ENCODE measurements at regions not wholly inside any gene's neighbourhood (a gene's known extent, or its start where the extent isn't known, plus 50 kb on each side); places are given as distances from the start of the nearest gene placed in this dataset.

DNA sequence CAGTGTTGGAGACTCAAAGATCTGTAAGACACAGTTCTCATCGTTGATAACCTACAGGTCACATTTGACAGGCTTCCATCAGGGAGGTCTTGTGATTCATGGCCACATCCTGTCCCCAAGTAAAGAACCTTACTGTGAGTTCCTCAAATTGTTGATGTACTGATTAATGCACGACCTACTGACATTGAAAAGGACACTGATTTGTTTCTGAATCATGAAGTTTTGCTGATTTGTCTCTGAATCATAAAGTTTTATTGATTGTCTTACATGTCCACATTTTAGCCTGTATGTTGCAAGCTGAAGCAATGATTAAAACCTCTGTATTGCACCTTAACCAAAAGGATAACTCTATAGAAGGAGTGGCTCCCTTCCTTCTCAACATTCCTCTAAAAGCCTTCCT, 476.3 kb upstream of the RUNX1 start:
- DNase-seq = no peak
- no peaks in the 10 kb centered on the region for H3K9me3 Mint-ChIP-seq (ENCODE audit: unreplicated experiment)
- no peaks in the 10 kb centered on the region for H3K27me3 Mint-ChIP-seq (ENCODE audit: unreplicated experiment)
- H3K36me3 Mint-ChIP-seq (ENCODE audit: unreplicated experiment) = no peaks in the 10 kb centered on the region
- TF ChIP-seq, protein P1, sequence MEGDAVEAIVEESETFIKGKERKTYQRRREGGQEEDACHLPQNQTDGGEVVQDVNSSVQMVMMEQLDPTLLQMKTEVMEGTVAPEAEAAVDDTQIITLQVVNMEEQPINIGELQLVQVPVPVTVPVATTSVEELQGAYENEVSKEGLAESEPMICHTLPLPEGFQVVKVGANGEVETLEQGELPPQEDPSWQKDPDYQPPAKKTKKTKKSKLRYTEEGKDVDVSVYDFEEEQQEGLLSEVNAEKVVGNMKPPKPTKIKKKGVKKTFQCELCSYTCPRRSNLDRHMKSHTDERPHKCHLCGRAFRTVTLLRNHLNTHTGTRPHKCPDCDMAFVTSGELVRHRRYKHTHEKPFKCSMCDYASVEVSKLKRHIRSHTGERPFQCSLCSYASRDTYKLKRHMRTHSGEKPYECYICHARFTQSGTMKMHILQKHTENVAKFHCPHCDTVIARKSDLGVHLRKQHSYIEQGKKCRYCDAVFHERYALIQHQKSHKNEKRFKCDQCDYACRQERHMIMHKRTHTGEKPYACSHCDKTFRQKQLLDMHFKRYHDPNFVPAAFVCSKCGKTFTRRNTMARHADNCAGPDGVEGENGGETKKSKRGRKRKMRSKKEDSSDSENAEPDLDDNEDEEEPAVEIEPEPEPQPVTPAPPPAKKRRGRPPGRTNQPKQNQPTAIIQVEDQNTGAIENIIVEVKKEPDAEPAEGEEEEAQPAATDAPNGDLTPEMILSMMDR (IDR thresholded peaks at IDR 0.05; ENCODE audit: partially characterized antibody, unreplicated experiment) = no peak
- no peaks in the 10 kb centered on the region for H3K4me1 Mint-ChIP-seq (ENCODE audit: low read depth, unreplicated experiment)
- no peak overlapping the region for H3K27ac Mint-ChIP-seq (ENCODE audit: unreplicated experiment)
- H3K4me3 Mint-ChIP-seq (ENCODE audit: unreplicated experiment) = no peak overlapping the region

DNA sequence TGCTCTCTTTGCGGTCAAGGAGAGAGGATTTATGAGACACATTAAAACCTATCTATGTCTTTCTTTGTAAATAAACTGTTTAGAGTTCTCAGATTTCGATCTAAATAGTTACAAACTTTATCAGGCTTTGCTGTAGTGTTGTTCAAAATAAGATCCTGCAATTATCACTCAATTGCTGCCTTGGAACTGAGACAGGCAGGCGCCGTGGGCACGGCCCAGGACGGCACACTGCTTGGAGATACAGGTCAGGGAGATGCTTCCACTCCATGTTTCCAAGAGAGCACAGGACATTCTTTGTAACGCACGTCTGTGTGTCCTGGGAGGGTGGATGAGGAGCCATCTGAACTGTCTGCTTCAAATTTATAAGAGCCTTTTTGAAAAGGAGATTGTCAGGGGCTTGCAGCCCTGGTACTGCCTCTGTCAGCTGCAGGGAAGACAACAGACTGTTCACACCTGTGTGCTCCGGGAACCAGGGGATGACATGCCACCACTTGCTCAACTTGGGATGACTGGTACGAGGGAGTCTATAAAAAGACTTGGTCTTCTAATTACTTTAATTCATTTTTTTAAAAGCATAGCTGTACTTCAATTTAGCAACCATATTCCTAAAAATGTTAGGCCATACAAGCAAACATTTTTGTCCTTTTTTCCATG, 472.9 kb upstream of the RUNX1 start:
- Mint-ChIP-seq H3K36me3 (ENCODE audit: unreplicated experiment) (no peaks in the 10 kb centered on the region), H3K9me3 (ENCODE audit: unreplicated experiment) (no peaks in the 10 kb centered on the region), H3K4me1 (ENCODE audit: low read depth, unreplicated experiment) (no peaks in the 10 kb centered on the region), H3K27me3 (ENCODE audit: unreplicated experiment) (peaks cover 3% of the 10 kb centered on the region), H3K27ac (ENCODE audit: unreplicated experiment) (no peak overlapping the region), H3K4me3 (ENCODE audit: unreplicated experiment) (no peak overlapping the region)
- TF ChIP-seq, protein P1 (IDR thresholded peaks at IDR 0.05; ENCODE audit: partially characterized antibody, unreplicated experiment) = no peak
- DNase-seq = no peak

DNA sequence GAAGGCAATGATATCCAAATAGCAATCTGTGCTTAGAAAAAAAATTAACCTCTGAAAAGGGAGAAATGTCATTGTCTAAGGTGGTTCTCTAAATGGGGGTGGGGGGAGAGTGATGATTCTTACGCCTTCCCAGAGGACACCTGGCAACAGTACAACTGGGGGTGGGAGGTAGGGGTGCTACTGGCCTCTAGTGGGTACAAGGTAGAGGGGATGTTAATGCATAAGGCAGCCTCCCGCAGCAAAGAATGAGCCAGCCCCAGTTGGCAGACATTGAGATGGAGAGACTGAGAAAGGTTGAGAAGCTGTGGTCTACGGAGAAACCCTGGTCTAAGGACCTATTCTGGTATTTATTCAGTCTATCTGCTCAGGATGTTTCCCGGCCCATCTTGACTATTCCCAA, 472.2 kb upstream of the RUNX1 start:
- TF ChIP-seq, protein P1 (IDR thresholded peaks at IDR 0.05; ENCODE audit: partially characterized antibody, unreplicated experiment) = no peak

DNA sequence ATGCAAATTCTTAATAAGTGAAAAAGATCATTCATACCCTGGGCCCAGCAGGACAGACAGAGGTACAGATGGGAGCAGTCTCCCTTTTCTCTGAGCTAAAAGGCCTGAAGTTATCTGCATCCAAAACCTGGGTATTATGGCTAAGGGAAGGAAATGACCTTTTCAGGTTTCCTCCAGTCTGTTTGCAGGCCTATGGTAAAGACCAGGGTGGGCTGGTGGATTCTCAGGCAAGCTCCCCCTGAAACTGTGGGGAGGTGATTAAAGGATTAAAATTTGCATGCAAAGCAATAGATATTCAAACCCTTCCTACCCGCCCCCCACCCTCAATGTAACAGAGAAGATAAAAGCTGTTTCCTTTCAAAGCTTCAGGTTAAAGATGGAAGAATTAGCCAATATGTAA, 471.8 kb upstream of the RUNX1 start:
- no peaks in the 10 kb centered on the region for H3K4me1 Mint-ChIP-seq (ENCODE audit: low read depth, unreplicated experiment)
- TF ChIP-seq, protein P1 (IDR thresholded peaks at IDR 0.05; ENCODE audit: partially characterized antibody, unreplicated experiment) = no peak
- no peak overlapping the region for H3K4me3 Mint-ChIP-seq (ENCODE audit: unreplicated experiment)
- no peaks in the 10 kb centered on the region for H3K36me3 Mint-ChIP-seq (ENCODE audit: unreplicated experiment)
- H3K9me3 Mint-ChIP-seq (ENCODE audit: unreplicated experiment) = no peaks in the 10 kb centered on the region
- H3K27me3 Mint-ChIP-seq (ENCODE audit: unreplicated experiment) = peaks cover 3% of the 10 kb centered on the region
- DNase-seq = no peak
- H3K27ac Mint-ChIP-seq (ENCODE audit: unreplicated experiment) = no peak overlapping the region

More for the DNA sequence above, 472.2 kb upstream of the RUNX1 start:
- Mint-ChIP-seq H3K36me3 (ENCODE audit: unreplicated experiment) (no peaks in the 10 kb centered on the region), H3K4me1 (ENCODE audit: low read depth, unreplicated experiment) (no peaks in the 10 kb centered on the region), H3K27ac (ENCODE audit: unreplicated experiment) (no peak overlapping the region), H3K27me3 (ENCODE audit: unreplicated experiment) (peaks cover 3% of the 10 kb centered on the region), H3K9me3 (ENCODE audit: unreplicated experiment) (no peaks in the 10 kb centered on the region), H3K4me3 (ENCODE audit: unreplicated experiment) (no peak overlapping the region)
- no peak for DNase-seq

DNA sequence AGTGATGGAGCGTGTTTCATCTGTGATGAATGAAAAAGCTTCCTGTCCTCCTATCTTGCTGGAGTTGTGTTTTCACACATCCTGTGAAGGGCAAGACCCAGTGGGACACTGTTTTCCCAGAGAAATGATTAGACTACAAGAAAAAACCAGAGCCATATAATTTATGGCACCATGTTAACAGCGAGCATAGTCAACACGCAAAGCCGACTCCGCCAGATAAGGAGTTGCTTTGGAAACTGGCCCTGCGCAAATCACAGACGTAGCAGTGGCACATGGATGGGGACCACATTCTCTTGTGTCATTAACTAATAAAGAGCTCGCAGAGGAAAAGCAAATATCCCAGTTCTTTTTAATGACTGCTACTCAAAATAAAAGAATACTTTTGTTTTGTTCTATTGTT, 471.2 kb upstream of the RUNX1 start:
- TF ChIP-seq, protein P1 (IDR thresholded peaks at IDR 0.05; ENCODE audit: partially characterized antibody, unreplicated experiment) = no peak
- DNase-seq = no peak
- Mint-ChIP-seq H3K4me3 (ENCODE audit: unreplicated experiment) (no peak overlapping the region), H3K9me3 (ENCODE audit: unreplicated experiment) (no peaks in the 10 kb centered on the region), H3K27me3 (ENCODE audit: unreplicated experiment) (peaks cover 3% of the 10 kb centered on the region), H3K4me1 (ENCODE audit: low read depth, unreplicated experiment) (no peaks in the 10 kb centered on the region), H3K27ac (ENCODE audit: unreplicated experiment) (no peak overlapping the region), H3K36me3 (ENCODE audit: unreplicated experiment) (no peaks in the 10 kb centered on the region)
